ENCODE measurements at regions not wholly inside any gene's neighbourhood (a gene's known extent, or its start where the extent isn't known, plus 50 kb on each side); places are given as distances from the start of the nearest gene placed in this dataset.

GRCh38 chr5:173812811-173813550 lies 75.2 kb upstream of the CPEB4 start:
- Histone ChIP-seq H3K4me3 (ENCODE audit: extremely low read depth in 1 of 4, insufficient read depth in 2 of 4, low read depth in 3 of 4, low read length in 4 of 4) (no peak overlapping the region), H3K27me3 (replicated peaks in 1 of 4; ENCODE audit: control insufficient read depth in 3 of 4, extremely low read depth in 1 of 4, insufficient read depth in 3 of 4, low read length in 3 of 4) (no peaks in the 10 kb centered on the region), H3K4ac (replicated peaks; ENCODE audit: insufficient read length, low read depth, low read length) (no peak overlapping the region), H3K36me3 (ENCODE audit: control insufficient read depth in 2 of 4, insufficient read depth in 4 of 4, low read length in 3 of 4) (no peaks in the 10 kb centered on the region), H3K9me3 (ENCODE audit: insufficient read depth in 2 of 2, low read depth in 1 of 2, low read length in 1 of 2) (no peaks in the 10 kb centered on the region), H4K5ac (ENCODE audit: insufficient read length, low read depth, low read length) (no peak overlapping the region), H3K79me2 (ENCODE audit: control insufficient read depth in 1 of 2, insufficient read depth in 2 of 2, low read length in 2 of 2) (no peaks in the 10 kb centered on the region), H3K14ac (ENCODE audit: insufficient read length) (no peak overlapping the region), H2AK5ac (ENCODE audit: low read depth, low read length) (no peak overlapping the region), H4K91ac (replicated peaks; ENCODE audit: insufficient read length, low read length) (no peak overlapping the region), H2BK120ac (replicated peaks; ENCODE audit: low read depth, low read length) (no peak overlapping the region), H4K20me1 (replicated peaks in 1 of 2; ENCODE audit: control insufficient read depth in 1 of 2, insufficient read depth in 2 of 2, low read length in 2 of 2) (peaks cover 0 to 6% of the 10 kb centered on the region in 2 experiments), H2BK12ac (ENCODE audit: low read depth, low read length) (no peak overlapping the region), H4K8ac (ENCODE audit: extremely low read depth, insufficient read depth, low read length) (no peak overlapping the region), H3K23ac (ENCODE audit: insufficient read length) (no peak overlapping the region), H2BK5ac (ENCODE audit: low read depth, low read length) (no peak overlapping the region), H3K18ac (ENCODE audit: extremely low read depth, low read length) (no peak overlapping the region), H3K27ac (ENCODE audit: low read depth, low read length) (no peak overlapping the region), H2BK15ac (ENCODE audit: low read length) (no peak overlapping the region), H3K4me1 (replicated peaks in 1 of 4; ENCODE audit: control insufficient read depth in 3 of 4, insufficient read depth in 4 of 4, low read length in 3 of 4) (no peaks in the 10 kb centered on the region), H3K9ac (replicated peaks in 1 of 4; ENCODE audit: extremely low read depth in 1 of 4, low read depth in 3 of 4, low read length in 3 of 4) (no peak overlapping the region), H3K23me2 (ENCODE audit: low read depth, low read length) (peaks cover 11% of the 10 kb centered on the region; the same call in 1 of the 2 replicates), H3K56ac (replicated peaks; ENCODE audit: insufficient read length, low read depth, low read length) (no peak overlapping the region), H3K4me2 (ENCODE audit: insufficient read depth in 1 of 2, low read depth in 2 of 2, low read length in 2 of 2) (no peak overlapping the region), H3K79me1 (ENCODE audit: low read depth, low read length) (no peaks in the 10 kb centered on the region), H2AFZ (ENCODE audit: low read length) (no peak overlapping the region), H2BK20ac (ENCODE audit: low read length) (no peak overlapping the region)
- FAIRE-seq = no peak
- no peak for DNase-seq (ENCODE audit: low read depth in 1 of 2, low spot score in 2 of 2)
- ChIA-PET CTCF (ENCODE audit: partially characterized antibody) (interaction anchor here (1.4 to 1.7 kb wide), 2 partner anchors 17 to 172 kb away, joined by 4 to 5 read pairs; no protein-coding TSS in a partner anchor), POLR2A (ENCODE audit: partially characterized antibody) (no interaction called here)
- no peak for TF ChIP-seq TCF12 (IDR thresholded peaks at IDR 0.05; ENCODE audit: low read depth, low read length)
